HG03469 (cell line): ENCODE measurements at regions not wholly inside any gene's neighbourhood (a gene's known extent, or its start where the extent isn't known, plus 50 kb on each side); places are given as distances from the start of the nearest gene placed in this dataset.

Experiments used
- ATAC-seq: cut with Tn5 transposase; IDR thresholded peaks from one replicate; pipeline ENCODE4 v1.9.1; 2021; ENCODE audit warnings: mild to moderate bottlenecking, moderate library complexity, moderate number of reproducible peaks; ENCODE audit not compliant: unreplicated experiment

GRCh38 chr7:115883629-115884028, 146.9 kb downstream of the TFEC start:
- ATAC-seq: no peak

GRCh38 chr7:115881476-115881875, 149.1 kb downstream of the TFEC start:
- no peak for ATAC-seq

GRCh38 chr7:115879171-115879570, 151.4 kb downstream of the TFEC start:
- ATAC-seq: no peak

DNA sequence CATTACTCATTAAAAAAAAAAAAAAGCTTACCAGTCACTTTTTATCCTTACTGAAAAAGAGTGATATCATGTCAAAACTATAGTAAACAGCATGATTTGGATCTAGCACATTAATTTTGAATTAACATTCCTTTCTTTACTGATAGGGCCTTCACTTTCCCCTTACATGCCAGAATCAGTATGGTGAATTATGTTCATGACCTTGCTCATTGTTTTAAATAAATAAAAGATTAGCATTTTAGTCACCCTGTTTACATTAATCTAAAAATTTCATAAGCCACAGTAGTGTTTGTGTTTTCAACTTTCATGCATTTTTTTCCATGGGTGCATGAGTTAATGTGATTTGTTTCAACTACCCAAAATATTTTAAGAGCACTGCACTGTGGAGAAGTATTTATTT, 160.8 kb downstream of the TFEC start:
- no peak for ATAC-seq

DNA sequence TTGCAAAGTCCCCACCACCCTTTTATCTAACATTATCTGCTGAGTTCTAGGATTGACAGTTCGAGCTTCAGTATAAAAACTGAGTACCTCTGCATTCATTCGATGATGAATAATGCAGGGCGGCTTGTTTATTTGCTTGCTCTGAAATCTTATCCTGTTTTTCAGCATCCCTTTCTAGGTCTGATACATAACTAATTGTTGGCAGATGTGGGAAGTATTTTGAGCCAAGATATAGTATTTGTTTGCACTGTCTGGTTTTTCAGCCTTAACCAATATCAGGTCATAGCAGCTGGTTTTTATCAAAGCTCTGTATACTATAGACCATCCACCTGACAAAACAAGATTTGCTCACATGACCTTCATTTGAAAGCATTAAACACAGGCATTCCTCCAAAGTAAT, 161.4 kb downstream of the TFEC start:
- ATAC-seq: no peak

DNA sequence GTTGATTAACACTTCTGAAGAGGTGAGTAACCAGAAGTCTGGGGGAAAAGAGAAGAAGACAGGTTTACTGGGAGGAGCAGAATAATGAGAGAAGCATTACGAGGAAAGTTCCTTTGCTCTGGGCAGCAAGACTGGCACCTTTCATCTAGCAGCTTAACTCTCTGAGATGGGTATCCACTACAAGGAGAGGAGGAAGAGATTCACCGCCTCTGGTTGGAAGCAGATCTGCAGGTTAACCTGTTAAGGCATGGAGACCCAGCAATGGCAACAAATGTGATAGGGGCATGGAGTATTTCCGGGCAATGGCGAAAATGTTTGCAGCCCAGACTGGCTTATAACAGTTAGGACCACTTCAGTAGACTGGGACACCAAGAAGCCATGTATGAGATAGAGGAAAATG, 162.2 kb downstream of the TFEC start:
- ATAC-seq: no peak

DNA sequence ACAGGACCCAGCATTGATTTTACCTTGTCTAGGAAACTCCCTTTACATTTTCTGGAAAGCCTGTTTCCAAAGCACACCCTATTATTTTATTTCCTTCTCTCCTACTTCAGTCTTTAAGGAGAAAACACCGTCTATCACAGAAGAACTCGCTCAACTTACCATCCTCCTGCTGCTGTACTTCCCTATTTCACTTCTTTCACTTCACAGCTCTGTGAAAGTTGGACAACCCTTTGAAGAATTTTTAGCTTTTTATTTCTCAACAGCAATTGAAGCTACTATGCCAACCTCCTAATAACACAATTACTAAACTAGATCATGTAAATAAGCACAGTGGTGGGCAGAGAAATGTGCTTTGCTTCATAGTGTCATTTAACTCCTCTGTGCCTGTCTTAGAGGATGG, 166.5 kb downstream of the TFEC start:
- no peak for ATAC-seq

DNA sequence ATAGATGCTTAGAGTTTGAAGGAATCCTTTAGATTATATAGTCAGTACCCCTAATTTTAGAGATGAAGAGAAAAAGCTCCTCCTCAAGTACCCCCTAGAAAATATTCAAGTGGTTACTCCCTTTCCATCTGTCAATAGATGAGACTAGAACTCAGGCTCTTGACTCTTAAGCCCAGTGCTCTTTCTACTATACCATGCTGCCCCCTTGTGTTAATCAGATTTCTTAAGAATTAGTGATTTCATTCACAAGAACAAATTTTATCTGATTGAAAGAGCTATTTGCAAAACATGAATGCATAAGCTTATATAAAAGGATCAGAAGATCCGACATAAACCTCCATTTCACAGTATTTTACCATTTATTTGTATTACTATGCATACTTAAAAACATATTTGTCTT, 179.3 kb downstream of the TFEC start:
- no peak for ATAC-seq

DNA sequence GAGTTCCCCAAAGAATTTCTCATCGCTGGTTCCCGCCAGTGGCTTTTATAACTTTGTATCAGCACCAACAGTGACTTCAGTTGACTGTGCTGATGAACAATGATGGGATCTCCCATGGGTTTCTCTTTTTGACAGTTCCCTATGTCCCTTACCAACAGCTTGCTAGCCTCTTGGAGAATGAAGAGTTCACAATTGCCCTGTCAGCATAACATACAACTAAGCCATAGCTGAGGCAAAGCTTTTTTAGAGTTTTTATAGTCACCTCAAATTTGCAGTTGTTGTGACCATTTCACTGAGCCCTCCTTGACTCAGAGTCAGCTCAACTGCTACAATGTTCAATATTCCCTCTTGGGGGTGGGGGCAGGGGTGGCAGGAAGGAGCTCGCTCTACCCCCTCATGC, 179.8 kb downstream of the TFEC start:
- no peak for ATAC-seq

DNA sequence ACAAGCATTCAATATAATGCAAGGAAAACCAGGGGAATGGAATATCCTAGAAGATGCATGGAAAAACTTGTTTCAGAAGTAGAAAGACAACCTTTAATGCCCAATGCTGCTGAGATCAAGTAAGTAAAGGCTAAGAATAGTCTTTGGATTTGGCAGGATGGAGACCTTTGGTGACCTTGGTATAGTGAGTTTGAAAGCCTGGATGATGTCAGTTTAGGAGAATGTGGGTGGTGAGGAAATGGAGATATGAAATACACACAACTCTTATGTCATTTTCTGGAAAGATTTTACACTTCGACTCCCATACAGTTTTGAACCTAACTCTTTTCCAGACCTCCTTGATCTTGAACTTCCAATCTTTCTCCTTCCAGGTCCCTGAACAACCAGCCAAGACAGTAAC, 185.7 kb downstream of the TFEC start:
- no peak for ATAC-seq

DNA sequence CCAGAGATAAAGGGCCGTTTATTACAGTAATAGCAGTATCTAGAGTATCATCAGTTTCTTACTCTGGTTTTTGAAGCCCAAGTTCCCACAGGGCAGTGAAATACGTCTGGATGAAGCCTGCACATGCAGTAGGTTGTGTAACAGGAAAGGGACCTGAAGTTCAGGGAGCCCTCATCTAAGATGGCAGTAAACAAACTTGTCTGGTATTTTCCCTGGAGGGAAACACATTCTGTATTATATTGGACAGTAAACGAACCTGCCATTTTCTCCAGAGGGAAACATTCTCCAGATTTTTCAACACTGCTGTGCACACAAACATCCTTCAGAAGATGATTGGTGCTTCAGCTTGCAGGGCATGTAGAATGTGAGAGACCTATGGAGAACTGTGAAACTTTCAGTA, 189.9 kb downstream of the TFEC start:
- no peak for ATAC-seq

- no peak for ATAC-seq
Observed at GRCh38 chr7:115838829-115839228, 191.7 kb downstream of the TFEC start.

GRCh38 chr7:115831371-115831770, 199.2 kb downstream of the TFEC start:
- no peak for ATAC-seq

GRCh38 chr7:115827305-115828045, 203.1 kb downstream of the TFEC start:
- ATAC-seq: no peak

DNA sequence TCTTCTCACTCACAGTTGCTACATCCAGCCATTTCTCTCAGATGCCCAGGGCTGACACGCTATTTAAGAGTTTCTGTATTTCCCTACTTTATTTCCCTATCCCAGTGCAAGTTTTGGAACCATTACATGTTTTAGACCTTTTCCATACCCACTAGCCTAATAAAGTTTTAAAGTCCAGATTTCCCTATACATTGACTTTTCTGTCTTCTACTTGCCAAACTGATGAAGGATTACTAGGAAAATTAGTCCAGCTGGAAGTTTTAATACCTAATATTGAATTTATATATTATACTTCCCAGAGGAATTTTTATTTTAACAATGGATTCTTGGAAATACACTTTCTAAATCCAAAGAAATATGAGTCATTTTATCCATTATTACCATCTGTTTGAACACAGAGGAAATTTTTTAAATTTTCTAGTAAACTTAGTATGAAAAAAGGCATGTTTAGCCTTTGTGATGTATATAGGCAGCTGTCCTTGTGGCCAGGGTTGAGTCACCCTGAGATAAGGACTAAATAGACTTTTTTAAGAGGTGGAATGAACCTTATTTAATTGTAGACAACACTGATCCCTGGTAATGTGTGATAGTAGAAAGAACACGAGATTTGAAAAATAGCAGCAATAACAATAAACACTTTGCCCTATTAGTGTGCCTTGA, 205.0 kb downstream of the TFEC start:
- ATAC-seq: no peak

DNA sequence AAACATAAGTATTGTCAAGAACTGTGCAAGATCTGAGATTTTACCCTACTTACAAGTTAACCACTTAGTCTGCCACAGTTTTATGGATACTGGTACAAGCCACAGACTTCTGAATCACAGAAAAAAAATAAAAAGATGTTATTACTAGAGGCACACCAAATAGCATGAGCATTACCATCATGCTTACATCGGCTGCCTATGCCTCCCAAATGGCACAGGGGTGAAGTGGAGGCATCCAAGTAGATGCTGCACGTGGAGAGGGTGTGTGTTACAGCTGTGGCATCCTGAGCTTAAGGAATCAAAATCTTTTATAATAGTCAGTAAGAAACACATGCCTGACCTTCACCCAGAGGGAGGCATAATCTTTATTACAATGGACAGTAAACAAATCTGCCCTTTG, 207.8 kb downstream of the TFEC start:
- ATAC-seq: no peak

DNA sequence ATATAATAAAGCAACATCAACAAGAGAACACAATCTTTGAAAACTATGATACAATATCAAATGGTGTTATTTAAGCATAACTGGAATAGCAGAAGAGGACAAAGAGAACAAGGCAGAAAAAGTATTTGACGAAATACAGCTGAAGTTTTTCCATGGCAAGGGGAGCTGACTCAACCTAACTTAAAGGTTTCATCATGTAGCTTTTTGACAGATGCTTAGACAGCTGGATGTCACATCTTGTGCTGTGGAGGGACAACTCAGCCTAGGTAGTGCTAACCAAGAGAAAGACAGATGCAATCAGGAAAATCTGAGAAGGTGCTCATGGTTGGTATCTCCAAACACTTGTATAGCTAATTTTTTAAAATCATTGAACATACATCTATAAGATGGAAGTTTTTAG, 208.2 kb downstream of the TFEC start:
- ATAC-seq: no peak

- ATAC-seq: no peak
Observed at GRCh38 chr7:115816318-115816974, 214.1 kb downstream of the TFEC start.

DNA sequence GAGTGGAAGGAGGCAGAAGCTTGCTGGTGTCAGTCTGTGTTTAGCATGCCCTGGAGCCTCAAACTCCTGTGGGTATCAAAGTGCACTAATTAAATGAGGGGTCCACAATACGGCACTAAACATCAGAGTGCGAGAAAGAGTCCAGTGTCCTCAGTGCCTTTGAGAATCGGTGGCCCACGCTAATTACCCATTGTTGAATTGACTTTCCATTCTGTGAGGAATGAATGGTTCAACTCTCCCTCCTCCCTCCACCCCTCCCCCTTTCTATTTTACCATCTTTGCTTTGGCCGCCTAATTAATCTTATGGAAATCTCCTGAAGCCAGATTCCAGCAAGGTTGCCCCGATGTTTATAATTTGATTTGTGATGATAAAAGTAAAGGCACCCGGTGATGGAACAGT, 217.8 kb downstream of the TFEC start:
- no peak for ATAC-seq

- ATAC-seq: no peak
Observed at GRCh38 chr7:115805458-115805857, 225.1 kb downstream of the TFEC start.

DNA sequence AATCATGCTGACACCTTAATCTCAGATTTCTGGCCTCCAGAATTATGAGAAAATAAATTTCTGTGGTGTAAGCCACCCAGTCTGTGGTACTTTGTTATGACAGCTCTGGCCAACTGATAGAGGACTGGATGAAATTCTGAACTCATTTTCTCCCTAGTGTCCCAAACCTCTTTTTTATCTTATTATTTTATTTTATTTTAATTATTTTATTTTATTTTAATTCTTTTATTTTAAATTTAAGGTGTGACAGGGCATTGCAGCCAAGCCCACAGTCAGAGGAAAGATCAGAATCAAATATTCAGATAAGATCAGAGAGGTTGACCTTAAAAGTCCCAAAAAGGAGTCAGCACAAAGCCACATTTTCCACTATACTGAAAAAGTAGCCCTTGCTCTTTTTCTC, 228.1 kb downstream of the TFEC start:
- no peak for ATAC-seq

DNA sequence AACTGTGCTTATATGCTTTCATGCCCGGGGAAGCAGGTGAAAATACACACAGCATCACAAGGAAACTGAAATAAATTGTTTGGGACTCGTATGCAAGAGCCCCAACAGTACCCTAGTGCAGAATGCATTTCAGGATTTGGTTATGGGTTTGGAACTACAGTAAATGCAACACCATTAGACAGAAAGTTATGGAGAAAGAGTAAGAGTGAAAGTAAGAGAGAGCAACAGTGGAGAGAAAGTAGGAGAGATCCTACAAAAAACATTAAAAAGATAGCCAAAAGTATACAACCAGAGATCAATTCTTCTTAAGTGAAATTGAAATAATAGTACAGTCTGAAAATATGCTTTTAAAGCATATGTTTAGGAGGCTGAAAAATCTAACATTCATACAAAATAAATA, 231.1 kb downstream of the TFEC start:
- no peak for ATAC-seq
